ENCODE measurements at regions not wholly inside any gene's neighbourhood (a gene's known extent, or its start where the extent isn't known, plus 50 kb on each side); places are given as distances from the start of the nearest gene placed in this dataset.

DNA sequence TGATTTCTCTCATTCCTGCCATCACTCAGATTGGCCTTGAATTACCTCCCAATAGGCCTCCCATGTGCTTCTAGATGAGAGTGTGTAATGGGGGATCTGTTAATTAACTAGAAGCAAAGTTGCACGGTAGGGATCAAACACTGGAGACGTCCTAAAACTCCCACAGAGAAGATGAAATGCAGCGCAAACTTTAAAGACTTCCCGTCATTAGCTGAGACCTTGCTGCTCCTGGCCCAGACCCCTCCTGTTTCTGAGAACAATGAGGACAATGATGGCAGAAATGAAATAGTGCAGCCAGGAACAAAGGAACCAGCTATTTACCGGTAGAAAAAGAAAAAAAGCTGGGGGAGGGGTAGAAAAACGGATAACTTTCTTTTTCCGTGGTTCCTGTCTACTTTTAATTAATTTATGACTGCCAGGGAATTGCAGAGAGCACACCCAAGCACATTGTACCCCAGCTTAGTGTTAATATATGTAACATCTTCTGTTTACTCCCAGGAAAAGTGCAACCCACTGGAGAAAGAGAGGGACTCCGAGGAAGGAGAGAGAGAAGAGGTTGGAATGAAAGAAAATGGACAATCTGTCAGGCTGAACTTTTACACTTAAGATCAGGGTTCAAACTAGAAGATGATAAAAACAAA is 280.7 kb upstream of the SOX5 start:
- H3K27me3 ChIP-seq (ENCODE audit: insufficient read depth, low read length), result no peaks in the 10 kb centered on the region
- H3K4me3 ChIP-seq (ENCODE audit: low read depth, low read length), result no peak overlapping the region
- H3K27ac ChIP-seq (ENCODE audit: low read depth, low read length), result no peak overlapping the region
- peaks cover 15% of the 10 kb centered on the region for H3K4me1 ChIP-seq (ENCODE audit: control insufficient read depth, insufficient read depth, low read length, unreplicated experiment)
- H3K79me2 ChIP-seq (ENCODE audit: control insufficient read depth, insufficient read depth, low read length, unreplicated experiment), result no peaks in the 10 kb centered on the region
- no peaks in the 10 kb centered on the region for H3K36me3 ChIP-seq (ENCODE audit: insufficient read depth, low read length)
- H2AFZ ChIP-seq (ENCODE audit: low read length, unreplicated experiment), result no peak overlapping the region

DNA sequence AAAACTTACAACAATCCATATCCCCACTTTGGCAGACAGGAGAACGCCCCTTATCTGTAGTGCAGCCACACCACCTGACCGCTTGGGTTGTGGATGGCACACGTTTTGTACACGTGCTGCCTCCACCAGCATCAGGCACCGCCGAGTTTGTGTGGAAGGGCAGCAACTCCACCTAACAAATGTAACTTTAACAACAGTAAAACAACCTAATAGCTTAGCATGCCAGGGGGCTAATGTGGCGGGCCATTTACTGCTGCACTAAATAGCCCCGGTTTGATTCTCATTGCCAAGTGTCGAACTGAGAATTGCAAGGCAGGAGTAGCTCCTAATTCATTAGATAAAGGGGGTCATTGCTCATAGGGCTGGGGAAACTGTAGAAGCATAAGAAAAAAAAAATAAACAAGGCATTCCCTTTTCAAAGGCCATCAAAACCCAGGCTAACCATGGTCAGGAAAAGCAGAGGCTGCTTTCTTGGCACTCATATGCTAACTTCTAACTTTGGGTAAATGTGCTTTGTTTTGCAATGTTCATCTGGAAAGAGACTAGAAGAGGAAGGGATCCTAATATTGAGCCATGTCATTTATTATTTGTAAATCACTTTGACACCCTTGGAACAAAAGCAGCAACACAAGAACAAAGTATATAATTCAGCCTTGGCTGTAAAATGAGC is 279.7 kb upstream of the SOX5 start:
- H3K36me3 ChIP-seq (ENCODE audit: insufficient read depth, low read length), result no peaks in the 10 kb centered on the region
- no peaks in the 10 kb centered on the region for H3K79me2 ChIP-seq (ENCODE audit: control insufficient read depth, insufficient read depth, low read length, unreplicated experiment)
- H3K4me3 ChIP-seq (ENCODE audit: low read depth, low read length), result no peak overlapping the region
- peaks cover 15% of the 10 kb centered on the region for H3K4me1 ChIP-seq (ENCODE audit: control insufficient read depth, insufficient read depth, low read length, unreplicated experiment)
- H3K27ac ChIP-seq (ENCODE audit: low read depth, low read length), result no peak overlapping the region
- H2AFZ ChIP-seq (ENCODE audit: low read length, unreplicated experiment), result no peak overlapping the region
- no peaks in the 10 kb centered on the region for H3K27me3 ChIP-seq (ENCODE audit: insufficient read depth, low read length)

DNA sequence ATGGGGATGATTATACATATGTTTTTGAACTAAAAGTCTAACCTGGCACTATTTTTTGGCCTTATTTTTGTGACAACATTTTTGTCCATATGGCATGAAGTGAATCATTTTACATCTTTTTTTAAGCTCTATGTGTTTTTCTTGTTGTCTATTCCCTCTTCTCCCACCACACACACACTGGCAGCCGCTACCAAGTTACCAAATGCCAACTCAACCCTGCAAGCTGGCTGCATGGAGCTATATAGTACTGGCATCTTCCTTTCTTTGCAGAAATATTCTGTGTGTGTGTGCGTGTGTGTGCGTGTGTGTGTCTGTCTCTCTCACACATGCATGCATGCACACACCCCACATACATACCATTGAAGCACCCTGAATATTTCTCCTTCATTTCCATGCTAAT is 278.9 kb upstream of the SOX5 start:
- Histone ChIP-seq H3K4me3 (ENCODE audit: low read depth, low read length) (no peak overlapping the region), H3K4me1 (ENCODE audit: control insufficient read depth, insufficient read depth, low read length, unreplicated experiment) (peaks cover 18% of the 10 kb centered on the region), H3K27ac (ENCODE audit: low read depth, low read length) (no peak overlapping the region), H2AFZ (ENCODE audit: low read length, unreplicated experiment) (no peak overlapping the region), H3K36me3 (ENCODE audit: insufficient read depth, low read length) (no peaks in the 10 kb centered on the region), H3K79me2 (ENCODE audit: control insufficient read depth, insufficient read depth, low read length, unreplicated experiment) (no peaks in the 10 kb centered on the region), H3K27me3 (ENCODE audit: insufficient read depth, low read length) (no peaks in the 10 kb centered on the region)

- Histone ChIP-seq H3K4me3 (ENCODE audit: low read depth, low read length) (no peak overlapping the region), H3K4me1 (ENCODE audit: control insufficient read depth, insufficient read depth, low read length, unreplicated experiment) (peaks cover 26% of the 10 kb centered on the region), H3K79me2 (ENCODE audit: control insufficient read depth, insufficient read depth, low read length, unreplicated experiment) (no peaks in the 10 kb centered on the region), H3K27me3 (ENCODE audit: insufficient read depth, low read length) (no peaks in the 10 kb centered on the region), H2AFZ (ENCODE audit: low read length, unreplicated experiment) (peak overlapping the region; percentile 27), H3K27ac (ENCODE audit: low read depth, low read length) (peak overlapping the region; percentile 66), H3K36me3 (ENCODE audit: insufficient read depth, low read length) (no peaks in the 10 kb centered on the region)
Observed at GRCh38 chr12:24227551-24227950, 278.1 kb upstream of the SOX5 start.

- no peaks in the 10 kb centered on the region for H3K79me2 ChIP-seq (ENCODE audit: control insufficient read depth, insufficient read depth, low read length, unreplicated experiment)
- peak overlapping the region; percentile 36 for H2AFZ ChIP-seq (ENCODE audit: low read length, unreplicated experiment)
- no peaks in the 10 kb centered on the region for H3K36me3 ChIP-seq (ENCODE audit: insufficient read depth, low read length)
- H3K4me3 ChIP-seq (ENCODE audit: low read depth, low read length), result no peak overlapping the region
- peak overlapping the region; percentile 66 for H3K27ac ChIP-seq (ENCODE audit: low read depth, low read length)
- no peaks in the 10 kb centered on the region for H3K27me3 ChIP-seq (ENCODE audit: insufficient read depth, low read length)
- H3K4me1 ChIP-seq (ENCODE audit: control insufficient read depth, insufficient read depth, low read length, unreplicated experiment), result peaks cover 26% of the 10 kb centered on the region
Observed at GRCh38 chr12:24226745-24227350, 277.4 kb upstream of the SOX5 start.

GRCh38 chr12:24224401-24224800 is 274.9 kb upstream of the SOX5 start:
- H3K4me1 ChIP-seq (ENCODE audit: control insufficient read depth, insufficient read depth, low read length, unreplicated experiment), result peaks cover 26% of the 10 kb centered on the region

DNA sequence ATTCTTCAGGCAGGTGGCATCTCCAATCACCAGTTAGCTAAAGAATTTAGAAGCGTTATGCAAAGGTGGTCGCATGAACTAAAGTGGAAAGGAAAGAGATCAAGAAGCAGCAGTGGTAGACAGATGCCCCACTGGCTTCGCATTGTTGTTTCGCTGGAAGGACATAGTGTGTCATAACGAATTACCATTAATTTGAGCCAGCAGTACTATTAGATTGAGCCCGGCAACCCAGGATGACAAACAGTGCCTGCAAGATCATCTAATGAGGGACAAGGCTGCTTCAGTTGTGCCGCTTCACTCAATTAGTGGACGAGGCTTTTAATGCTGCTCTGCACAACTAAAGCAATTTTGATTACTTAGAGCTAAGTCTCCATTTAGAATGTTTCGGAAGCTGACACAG is 274.5 kb upstream of the SOX5 start:
- H3K79me2 ChIP-seq (ENCODE audit: control insufficient read depth, insufficient read depth, low read length, unreplicated experiment), result no peaks in the 10 kb centered on the region
- no peaks in the 10 kb centered on the region for H3K27me3 ChIP-seq (ENCODE audit: insufficient read depth, low read length)
- peak overlapping the region; percentile 85 for H3K27ac ChIP-seq (ENCODE audit: low read depth, low read length)
- no peak overlapping the region for H3K4me3 ChIP-seq (ENCODE audit: low read depth, low read length)
- H2AFZ ChIP-seq (ENCODE audit: low read length, unreplicated experiment), result no peak overlapping the region
- no peaks in the 10 kb centered on the region for H3K36me3 ChIP-seq (ENCODE audit: insufficient read depth, low read length)
- peaks cover 26% of the 10 kb centered on the region for H3K4me1 ChIP-seq (ENCODE audit: control insufficient read depth, insufficient read depth, low read length, unreplicated experiment)

More at GRCh38 chr12:24224401-24224800, 274.9 kb upstream of the SOX5 start:
- Histone ChIP-seq H2AFZ (ENCODE audit: low read length, unreplicated experiment) (no peak overlapping the region), H3K27ac (ENCODE audit: low read depth, low read length) (no peak overlapping the region), H3K4me3 (ENCODE audit: low read depth, low read length) (no peak overlapping the region), H3K36me3 (ENCODE audit: insufficient read depth, low read length) (no peaks in the 10 kb centered on the region), H3K79me2 (ENCODE audit: control insufficient read depth, insufficient read depth, low read length, unreplicated experiment) (no peaks in the 10 kb centered on the region), H3K27me3 (ENCODE audit: insufficient read depth, low read length) (no peaks in the 10 kb centered on the region)

DNA sequence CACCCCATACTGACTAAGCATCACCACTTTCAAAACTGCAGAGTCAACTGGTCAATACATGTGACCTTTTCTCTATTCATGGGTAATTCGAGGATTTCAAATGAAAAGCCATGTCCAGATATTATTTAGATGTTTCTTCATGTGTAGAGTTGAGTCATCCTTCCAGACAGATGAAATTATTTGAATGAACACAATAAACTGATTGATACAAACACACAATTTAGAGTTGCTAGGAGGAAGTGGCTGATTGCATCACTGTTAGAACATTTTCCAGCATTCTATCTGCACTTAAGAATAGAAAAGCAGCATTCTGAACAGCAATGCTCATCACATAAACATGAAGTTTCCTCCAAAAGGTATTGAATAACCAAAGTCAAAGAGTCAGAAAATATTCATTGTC is 273.5 kb upstream of the SOX5 start:
- Histone ChIP-seq H3K4me3 (ENCODE audit: low read depth, low read length) (no peak overlapping the region), H3K27ac (ENCODE audit: low read depth, low read length) (peak overlapping the region; percentile 85), H2AFZ (ENCODE audit: low read length, unreplicated experiment) (no peak overlapping the region), H3K36me3 (ENCODE audit: insufficient read depth, low read length) (no peaks in the 10 kb centered on the region), H3K4me1 (ENCODE audit: control insufficient read depth, insufficient read depth, low read length, unreplicated experiment) (peaks cover 26% of the 10 kb centered on the region), H3K79me2 (ENCODE audit: control insufficient read depth, insufficient read depth, low read length, unreplicated experiment) (no peaks in the 10 kb centered on the region), H3K27me3 (ENCODE audit: insufficient read depth, low read length) (no peaks in the 10 kb centered on the region)

GRCh38 chr12:24212496-24212895 is 263.0 kb upstream of the SOX5 start:
- H3K4me3 ChIP-seq (ENCODE audit: low read depth, low read length), result no peak overlapping the region
- H3K4me1 ChIP-seq (ENCODE audit: control insufficient read depth, insufficient read depth, low read length, unreplicated experiment), result no peaks in the 10 kb centered on the region
- H3K27ac ChIP-seq (ENCODE audit: low read depth, low read length), result no peak overlapping the region
- H3K27me3 ChIP-seq (ENCODE audit: insufficient read depth, low read length), result no peaks in the 10 kb centered on the region
- no peaks in the 10 kb centered on the region for H3K36me3 ChIP-seq (ENCODE audit: insufficient read depth, low read length)
- H2AFZ ChIP-seq (ENCODE audit: low read length, unreplicated experiment), result no peak overlapping the region
- no peaks in the 10 kb centered on the region for H3K79me2 ChIP-seq (ENCODE audit: control insufficient read depth, insufficient read depth, low read length, unreplicated experiment)

- H3K27ac ChIP-seq (ENCODE audit: low read depth, low read length), result no peak overlapping the region
- no peaks in the 10 kb centered on the region for H3K27me3 ChIP-seq (ENCODE audit: insufficient read depth, low read length)
- peaks cover 5% of the 10 kb centered on the region for H3K4me1 ChIP-seq (ENCODE audit: control insufficient read depth, insufficient read depth, low read length, unreplicated experiment)
Observed at GRCh38 chr12:24206621-24207020, 257.2 kb upstream of the SOX5 start.

More at GRCh38 chr12:24206621-24207020, 257.2 kb upstream of the SOX5 start:
- Histone ChIP-seq H3K36me3 (ENCODE audit: insufficient read depth, low read length) (no peaks in the 10 kb centered on the region), H2AFZ (ENCODE audit: low read length, unreplicated experiment) (no peak overlapping the region), H3K4me3 (ENCODE audit: low read depth, low read length) (no peak overlapping the region), H3K79me2 (ENCODE audit: control insufficient read depth, insufficient read depth, low read length, unreplicated experiment) (no peaks in the 10 kb centered on the region)
